PC-3 (cell line): ENCODE measurements at regions not wholly inside any gene's neighbourhood (a gene's known extent, or its start where the extent isn't known, plus 50 kb on each side); places are given as distances from the start of the nearest gene placed in this dataset.

Experiments
- ATAC-seq: fragments of 200-7000 bp; cut with Tn5 transposase; 2 replicates; pipeline ENCODE4 v1.9.1; 2020; ENCODE audit warnings: mild to moderate bottlenecking, moderate library complexity
- BruUV-seq: library from RNA; stranded (reverse); fragments of 400-500 nt; replicated peaks from 2 replicates; lab custom pipeline; 2021; lab: Mats Ljungman, UMichigan
- CTCF ChIA-PET: fragments of 300-600 bp; sonication (Branson Sonifier 250); formaldehyde crosslinking; loops from one replicate; lab custom pipeline; 2022; ENCODE audit warnings: antibody characterized with exemption; lab: Charles Lee
- POLR2A ChIA-PET: fragments of 300-600 bp; sonication (Branson Sonifier 250); formaldehyde crosslinking; loops from one replicate; lab custom pipeline; 2022; ENCODE audit warnings: antibody characterized with exemption; ENCODE audit not compliant: unreplicated experiment; lab: Charles Lee
- DNase-seq: peaks from one replicate; pipeline ENCODE4 v3.0.0-alpha.2; 2015
- H2AFZ ChIP-seq: fragments of 300-600 bp; sonication (generic); 2 replicates; pipeline ENCODE4 v1.6.0; 2016; ENCODE audit warnings: antibody characterized with exemption, low read length
- H3F3A ChIP-seq: fragments of 300-600 bp; sonication (generic); one replicate; pipeline ENCODE4 v1.6.0; 2017; ENCODE audit warnings: antibody characterized with exemption, low read length, control low read depth, mild to moderate bottlenecking; ENCODE audit not compliant: unreplicated experiment
- H3K27ac ChIP-seq: fragments of 300-600 bp; sonication (generic); 2 replicates; pipeline ENCODE4 v1.5.1; 2016; ENCODE audit warnings: mild to moderate bottlenecking, low read length
- H3K27me3 ChIP-seq: fragments of 300-600 bp; sonication (generic); 2 replicates; pipeline ENCODE4 v1.6.1; 2016; ENCODE audit warnings: low read length, mixed read lengths
- H3K36me3 ChIP-seq: fragments of 300-600 bp; sonication (generic); 2 replicates; pipeline ENCODE4 v1.6.1; 2016; ENCODE audit warnings: low read depth, mixed run types, low read length, mixed read lengths
- H3K4me1 ChIP-seq: fragments of 300-600 bp; sonication (generic); 2 replicates; pipeline ENCODE4 v1.5.1; 2016; ENCODE audit warnings: low read length; ENCODE audit not compliant: insufficient read depth
- H3K4me2 ChIP-seq: fragments of 300-600 bp; sonication (generic); 2 replicates; pipeline ENCODE4 v1.6.0; 2016; ENCODE audit warnings: low read length
- H3K4me3 ChIP-seq: fragments of 300-600 bp; sonication (generic); 2 replicates; pipeline ENCODE4 v1.5.1; 2016; ENCODE audit warnings: mild to moderate bottlenecking, low read length, mixed read lengths
- H3K79me2 ChIP-seq: fragments of 300-600 bp; sonication (generic); 2 replicates; pipeline ENCODE4 v1.6.1; 2017; ENCODE audit warnings: low read length, mixed read lengths
- H3K9ac ChIP-seq: fragments of 300-600 bp; sonication (generic); 2 replicates; pipeline ENCODE4 v1.6.0; 2016; ENCODE audit warnings: mild to moderate bottlenecking, low read length
- H3K9me2 ChIP-seq: fragments of 300-600 bp; sonication (generic); replicated peaks from 2 replicates; pipeline ENCODE4 v1.6.1; 2016; ENCODE audit warnings: mixed run types, low read length, mixed read lengths
- H3K9me3 ChIP-seq: fragments of 300-600 bp; sonication (generic); 2 replicates; pipeline ENCODE4 v1.6.1; 2016; ENCODE audit warnings: low read length, mixed read lengths
- H4K20me1 ChIP-seq: fragments of 300-600 bp; sonication (generic); 2 replicates; pipeline ENCODE4 v1.6.1; 2016; ENCODE audit warnings: low read length, mixed read lengths
- CTCF ChIP-seq: fragments of 300-600 bp; sonication (generic); conservative IDR thresholded peaks from 2 replicates; pipeline ENCODE4 v1.5.1; 2017; ENCODE audit warnings: antibody characterized with exemption, low read depth, mild to moderate bottlenecking, low read length
- EZH2 ChIP-seq: fragments of 300-600 bp; sonication (generic); IDR thresholded peaks from one replicate; pipeline ENCODE4 v1.6.1; 2017; ENCODE audit warnings: antibody characterized with exemption, mild to moderate bottlenecking, low read length; ENCODE audit not compliant: unreplicated experiment
- EZH2phosphoT487 ChIP-seq: fragments of 300-600 bp; sonication (generic); IDR thresholded peaks from 2 replicates; pipeline ENCODE4 v1.6.1; 2018; ENCODE audit warnings: mild to moderate bottlenecking, antibody characterized with exemption, low read length, borderline replicate concordance
- intact Hi-C: fragments of 100-400 bp; cut with micrococcal nuclease; formaldehyde crosslinking; loops from 2 replicates; pipeline ENCODE4 v1.9.0; 2023

GRCh38 chr15:81558056-81558455 is 184.0 kb upstream of the TMC3 start:
- peaks cover 27% of the 10 kb centered on the region for H3K27me3 ChIP-seq
- TF ChIP-seq EZH2phosphoT487 = no peak
- TF ChIP-seq CTCF = no peak
- no peak for TF ChIP-seq EZH2
- no peaks in the 10 kb centered on the region for H3K4me1 ChIP-seq
- CTCF ChIA-PET = no interaction called here
- no peaks in the 10 kb centered on the region for H3K79me2 ChIP-seq
- no peak for DNase-seq
- POLR2A ChIA-PET = no interaction called here
- H3K36me3 ChIP-seq = no peaks in the 10 kb centered on the region
- H3F3A ChIP-seq = no peaks in the 10 kb centered on the region
- BruUV-seq = no TSS peak
- H4K20me1 ChIP-seq = no peaks in the 10 kb centered on the region
- no peak overlapping the region for H3K4me2 ChIP-seq
- H3K9ac ChIP-seq = no peak overlapping the region
- no peak for ATAC-seq
- no peak overlapping the region for H3K27ac ChIP-seq
- H3K4me3 ChIP-seq = no peak overlapping the region
- no peak overlapping the region for H2AFZ ChIP-seq
- intact Hi-C loops = no loop called here
- H3K9me3 ChIP-seq = no peaks in the 10 kb centered on the region
- no peaks in the 10 kb centered on the region for H3K9me2 ChIP-seq

GRCh38 chr15:81555346-81555745 is 181.3 kb upstream of the TMC3 start:
- H3F3A ChIP-seq = no peaks in the 10 kb centered on the region
- H3K4me1 ChIP-seq = no peaks in the 10 kb centered on the region
- H2AFZ ChIP-seq = no peak overlapping the region
- no peak overlapping the region for H3K9ac ChIP-seq
- H3K79me2 ChIP-seq = no peaks in the 10 kb centered on the region
- no peak overlapping the region for H3K4me3 ChIP-seq
- intact Hi-C loops = no loop called here
- CTCF ChIA-PET = no interaction called here
- POLR2A ChIA-PET = no interaction called here
- no peaks in the 10 kb centered on the region for H3K9me3 ChIP-seq
- TF ChIP-seq EZH2 = no peak
- no peak for TF ChIP-seq CTCF
- no peak for TF ChIP-seq EZH2phosphoT487
- H3K27me3 ChIP-seq = peaks cover 24% of the 10 kb centered on the region
- no peaks in the 10 kb centered on the region for H3K9me2 ChIP-seq
- no peaks in the 10 kb centered on the region for H3K36me3 ChIP-seq
- no TSS peak for BruUV-seq
- no peak for DNase-seq
- no peak for ATAC-seq
- no peaks in the 10 kb centered on the region for H4K20me1 ChIP-seq
- H3K4me2 ChIP-seq = no peak overlapping the region
- H3K27ac ChIP-seq = no peak overlapping the region

DNA sequence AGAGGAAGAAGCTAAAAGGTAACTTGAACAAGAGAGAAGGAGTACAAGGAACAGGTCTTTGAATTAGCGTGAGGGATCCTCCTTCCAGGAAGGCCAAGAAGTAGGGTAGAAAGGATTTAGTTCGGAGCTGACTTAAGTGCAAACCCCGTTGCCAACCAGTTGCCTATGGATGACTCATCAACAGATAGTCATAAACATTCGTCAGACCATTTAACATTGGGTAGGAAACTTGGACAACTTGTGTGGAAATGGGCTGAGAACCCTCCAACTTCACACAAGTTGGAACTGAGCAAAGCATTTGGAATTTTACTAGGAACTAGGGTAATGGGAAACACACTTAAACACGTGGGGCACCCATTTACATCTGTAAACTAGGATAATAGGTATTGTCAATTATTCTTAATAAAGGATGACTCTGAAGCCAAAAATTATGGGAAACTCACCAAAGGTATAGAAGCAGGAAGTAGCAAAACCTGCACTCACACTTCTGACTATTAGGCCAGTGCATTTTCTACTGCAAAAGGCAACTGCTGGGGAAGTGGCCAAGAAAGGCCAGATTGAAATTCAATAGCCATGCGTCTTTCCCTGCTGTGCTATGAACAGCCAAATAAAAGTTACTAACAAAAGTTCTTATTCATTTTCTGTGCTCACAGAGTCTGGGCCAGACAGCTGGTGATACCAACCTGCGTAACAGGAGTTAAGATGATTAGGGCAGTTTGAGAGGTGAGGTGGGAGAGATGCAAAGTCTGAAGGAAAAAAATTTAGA is 174.5 kb upstream of the TMC3 start:
- BruUV-seq = no TSS peak
- Histone ChIP-seq H3K36me3 (no peaks in the 10 kb centered on the region), H3K79me2 (no peaks in the 10 kb centered on the region), H3K27me3 (peaks cover 37% of the 10 kb centered on the region), H3K9ac (no peak overlapping the region), H3K9me2 (no peaks in the 10 kb centered on the region), H3K4me1 (no peaks in the 10 kb centered on the region), H4K20me1 (no peaks in the 10 kb centered on the region), H3K4me2 (no peak overlapping the region), H2AFZ (no peak overlapping the region), H3K9me3 (no peaks in the 10 kb centered on the region), H3K27ac (no peak overlapping the region), H3F3A (no peaks in the 10 kb centered on the region), H3K4me3 (no peak overlapping the region)
- ATAC-seq = no peak
- peak; percentile 40 for DNase-seq
- intact Hi-C loops = no loop called here
- TF ChIP-seq EZH2 (no peak), EZH2phosphoT487 (no peak), CTCF (no peak)
- ChIA-PET CTCF (no interaction called here), POLR2A (no interaction called here)
